Neural cell (in vitro differentiated cells): ENCODE measurements at regions not wholly inside any gene's neighbourhood (a gene's known extent, or its start where the extent isn't known, plus 50 kb on each side); places are given as distances from the start of the nearest gene placed in this dataset.
"Not testable (repeated sequence)": the region's sequence is repeated elsewhere in the genome, so short reads cannot be mapped to it uniquely, and the experiment has no call there.

ENCODE experiments used
- H2AFZ ChIP-seq: fragments of 200-600, 300-800 bp; sonication (generic), shearing (Covaris generic); 2 replicates; pipeline ENCODE4 v1.6.0; 2014; ENCODE audit warnings: low read depth, mild to moderate bottlenecking, antibody characterized with exemption, low read length, moderate library complexity
- H3F3A ChIP-seq: fragments of 200-600 bp; shearing (Covaris generic); 2 replicates; pipeline ENCODE4 v1.6.1; 2016; ENCODE audit warnings: mild to moderate bottlenecking, moderate library complexity, mixed read lengths, antibody characterized with exemption, low read length; ENCODE audit not compliant: insufficient read depth, poor library complexity, severe bottlenecking
- H3K27ac ChIP-seq: fragments of 200-600, 300-800 bp; sonication (generic), shearing (Covaris generic); 2 replicates; pipeline ENCODE4 v1.5.1; 2014; ENCODE audit warnings: mild to moderate bottlenecking, low read length, moderate library complexity
- H3K27me3 ChIP-seq: fragments of 300-800, 200-600 bp; sonication (generic), shearing (Covaris generic); 2 replicates; pipeline ENCODE4 v1.6.0; 2014; ENCODE audit warnings: mild to moderate bottlenecking, low read depth, low read length, moderate library complexity; ENCODE audit not compliant: insufficient read depth
- H3K36me3 ChIP-seq: fragments of 300-800, 200-600 bp; sonication (generic), shearing (Covaris generic); 2 replicates; pipeline ENCODE4 v1.5.1; 2014; ENCODE audit warnings: mild to moderate bottlenecking, antibody characterized with exemption, low read length, moderate library complexity; ENCODE audit not compliant: insufficient read depth
- H3K4me2 ChIP-seq: fragments of 300-800, 200-600 bp; sonication (generic), shearing (Covaris generic); 2 replicates; pipeline ENCODE4 v1.6.0; 2014; ENCODE audit warnings: mild to moderate bottlenecking, low read length
- H3K4me3 ChIP-seq: fragments of 300-800, 200-600 bp; sonication (generic), shearing (Covaris generic); 2 replicates; pipeline ENCODE4 v1.5.1; 2014; ENCODE audit warnings: mild to moderate bottlenecking, low read length, moderate library complexity
- H3K79me2 ChIP-seq: fragments of 200-600 bp; shearing (Covaris generic); replicated peaks from 2 replicates; pipeline ENCODE4 v1.6.0; 2014; ENCODE audit warnings: mild to moderate bottlenecking, low read length, moderate library complexity; ENCODE audit not compliant: insufficient read depth
- H3K9ac ChIP-seq: fragments of 300-800, 200-600 bp; sonication (generic), shearing (Covaris generic); 2 replicates; pipeline ENCODE4 v1.6.1; 2016; ENCODE audit warnings: mild to moderate bottlenecking, low read length, mixed read lengths
- H3K9me2 ChIP-seq: fragments of 200-600 bp; shearing (Covaris generic); 2 replicates; pipeline ENCODE4 v1.6.1; 2016; ENCODE audit warnings: mild to moderate bottlenecking, low read length, mixed read lengths; ENCODE audit not compliant: insufficient read depth
- H3K9me3 ChIP-seq: fragments of 200-600, 300-800 bp; sonication (generic), shearing (Covaris generic); 2 replicates; pipeline ENCODE4 v1.6.1; 2016; ENCODE audit warnings: mild to moderate bottlenecking, mixed run types, low read length, moderate library complexity, mixed read lengths
- H4K20me1 ChIP-seq: fragments of 200-600 bp; shearing (Covaris generic); 2 replicates; pipeline ENCODE4 v1.6.1; 2016; ENCODE audit warnings: mild to moderate bottlenecking, mixed run types; ENCODE audit not compliant: insufficient read depth
- CTCF ChIP-seq: fragments of 450-650 bp; IDR thresholded peaks from 2 replicates; pipeline ENCODE4 v1.5.1; 2014; ENCODE audit warnings: antibody characterized with exemption, mild to moderate bottlenecking, moderate library complexity; ENCODE audit not compliant: poor library complexity, severe bottlenecking
- EP300 ChIP-seq: fragments of 450-650 bp; conservative IDR thresholded peaks from 2 replicates; pipeline ENCODE4 v1.6.1; 2014; ENCODE audit warnings: antibody characterized with exemption, mild to moderate bottlenecking, moderate library complexity; ENCODE audit not compliant: poor library complexity, severe bottlenecking
- EZH2 ChIP-seq: fragments of 200-600, 300-800 bp; shearing (Covaris generic), sonication (generic); IDR thresholded peaks from 2 replicates; pipeline ENCODE4 v1.6.1; 2014; ENCODE audit warnings: antibody characterized with exemption, low read length, borderline replicate concordance, mild to moderate bottlenecking; ENCODE audit not compliant: insufficient read depth, poor library complexity, severe bottlenecking
- MXI1 ChIP-seq: fragments of 450-650 bp; conservative IDR thresholded peaks from 2 replicates; pipeline ENCODE4 v1.6.1; 2014; ENCODE audit warnings: antibody characterized with exemption, mild to moderate bottlenecking; ENCODE audit not compliant: poor library complexity, severe bottlenecking
- POLR2AphosphoS5 ChIP-seq: IDR thresholded peaks from 2 replicates; pipeline ENCODE4 v1.6.1; 2012
- RAD21 ChIP-seq: fragments of 450-650 bp; conservative IDR thresholded peaks from 2 replicates; pipeline ENCODE4 v1.6.1; 2014; ENCODE audit warnings: antibody characterized with exemption, mild to moderate bottlenecking, moderate library complexity
- SMC3 ChIP-seq: fragments of 450-650 bp; conservative IDR thresholded peaks from 2 replicates; pipeline ENCODE4 v1.6.1; 2014; ENCODE audit warnings: antibody characterized with exemption, mild to moderate bottlenecking, moderate library complexity; ENCODE audit not compliant: poor library complexity
- TAF1 ChIP-seq: IDR thresholded peaks from 2 replicates; pipeline ENCODE4 v1.6.1; 2012; ENCODE audit warnings: low read depth
- TF ChIP-seq, protein P1 (sequence below): IDR thresholded peaks from 2 replicates; pipeline ENCODE4 v1.6.1; 2012; ENCODE audit warnings: borderline replicate concordance

GRCh38 chr4:163237856-163238255 lies 71.2 kb upstream of the NAF1 start:
- Histone ChIP-seq H3K9me2 (no peaks in the 10 kb centered on the region), H3K9ac (no peak overlapping the region), H3K27me3 (no peaks in the 10 kb centered on the region), H3K4me2 (no peak overlapping the region), H3K79me2 (no peaks in the 10 kb centered on the region), H3K27ac (no peak overlapping the region), H3K9me3 (no peaks in the 10 kb centered on the region), H4K20me1 (no peaks in the 10 kb centered on the region), H3K4me3 (no peak overlapping the region), H3K36me3 (no peaks in the 10 kb centered on the region), H3F3A (no peaks in the 10 kb centered on the region), H2AFZ (no peak overlapping the region)
- TF ChIP-seq POLR2AphosphoS5: no peak
- TF ChIP-seq RAD21: no peak
- TF ChIP-seq CTCF: no peak
- TF ChIP-seq EZH2: no peak
- TF ChIP-seq, protein P1, sequence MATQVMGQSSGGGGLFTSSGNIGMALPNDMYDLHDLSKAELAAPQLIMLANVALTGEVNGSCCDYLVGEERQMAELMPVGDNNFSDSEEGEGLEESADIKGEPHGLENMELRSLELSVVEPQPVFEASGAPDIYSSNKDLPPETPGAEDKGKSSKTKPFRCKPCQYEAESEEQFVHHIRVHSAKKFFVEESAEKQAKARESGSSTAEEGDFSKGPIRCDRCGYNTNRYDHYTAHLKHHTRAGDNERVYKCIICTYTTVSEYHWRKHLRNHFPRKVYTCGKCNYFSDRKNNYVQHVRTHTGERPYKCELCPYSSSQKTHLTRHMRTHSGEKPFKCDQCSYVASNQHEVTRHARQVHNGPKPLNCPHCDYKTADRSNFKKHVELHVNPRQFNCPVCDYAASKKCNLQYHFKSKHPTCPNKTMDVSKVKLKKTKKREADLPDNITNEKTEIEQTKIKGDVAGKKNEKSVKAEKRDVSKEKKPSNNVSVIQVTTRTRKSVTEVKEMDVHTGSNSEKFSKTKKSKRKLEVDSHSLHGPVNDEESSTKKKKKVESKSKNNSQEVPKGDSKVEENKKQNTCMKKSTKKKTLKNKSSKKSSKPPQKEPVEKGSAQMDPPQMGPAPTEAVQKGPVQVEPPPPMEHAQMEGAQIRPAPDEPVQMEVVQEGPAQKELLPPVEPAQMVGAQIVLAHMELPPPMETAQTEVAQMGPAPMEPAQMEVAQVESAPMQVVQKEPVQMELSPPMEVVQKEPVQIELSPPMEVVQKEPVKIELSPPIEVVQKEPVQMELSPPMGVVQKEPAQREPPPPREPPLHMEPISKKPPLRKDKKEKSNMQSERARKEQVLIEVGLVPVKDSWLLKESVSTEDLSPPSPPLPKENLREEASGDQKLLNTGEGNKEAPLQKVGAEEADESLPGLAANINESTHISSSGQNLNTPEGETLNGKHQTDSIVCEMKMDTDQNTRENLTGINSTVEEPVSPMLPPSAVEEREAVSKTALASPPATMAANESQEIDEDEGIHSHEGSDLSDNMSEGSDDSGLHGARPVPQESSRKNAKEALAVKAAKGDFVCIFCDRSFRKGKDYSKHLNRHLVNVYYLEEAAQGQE: no peak
- TF ChIP-seq TAF1: no peak
- TF ChIP-seq MXI1: no peak
- no peak for TF ChIP-seq SMC3
- no peak for TF ChIP-seq EP300

GRCh38 chr4:163236389-163236788 lies 69.7 kb upstream of the NAF1 start:
- not testable (repeated sequence) for H3K4me3 ChIP-seq, H3K27me3 ChIP-seq, H3K4me2 ChIP-seq, H3K27ac ChIP-seq, H3K9me2 ChIP-seq, H2AFZ ChIP-seq, H4K20me1 ChIP-seq, H3K9ac ChIP-seq, H3K79me2 ChIP-seq, H3F3A ChIP-seq, H3K36me3 ChIP-seq, H3K9me3 ChIP-seq

- H3K27me3 ChIP-seq: no peaks in the 10 kb centered on the region
- no peak for TF ChIP-seq TAF1
- TF ChIP-seq, protein P1: no peak
- no peak for TF ChIP-seq EZH2
- no peak for TF ChIP-seq EP300
- TF ChIP-seq SMC3: no peak
- TF ChIP-seq RAD21: no peak
- H3K9me3 ChIP-seq: no peaks in the 10 kb centered on the region
- H4K20me1 ChIP-seq: no peaks in the 10 kb centered on the region
- H2AFZ ChIP-seq: no peak overlapping the region
- no peak overlapping the region for H3K9ac ChIP-seq
- H3K4me3 ChIP-seq: no peak overlapping the region
- H3K36me3 ChIP-seq: no peaks in the 10 kb centered on the region
- H3K79me2 ChIP-seq: no peaks in the 10 kb centered on the region
- H3F3A ChIP-seq: no peaks in the 10 kb centered on the region
- H3K9me2 ChIP-seq: no peaks in the 10 kb centered on the region
- no peak overlapping the region for H3K27ac ChIP-seq
- no peak overlapping the region for H3K4me2 ChIP-seq
Measured at GRCh38 chr4:163233321-163233720, 66.6 kb upstream of the NAF1 start.
